Stomach smooth muscle (tissue), 2 donors: ENCODE measurements at regions not wholly inside any gene's neighbourhood (a gene's known extent, or its start where the extent isn't known, plus 50 kb on each side); places are given as distances from the start of the nearest gene placed in this dataset.

Experiments used
- H3K27ac ChIP-seq: one replicate; pipeline ENCODE4 v1.7.0; 2013; ENCODE audit warnings: mild to moderate bottlenecking, low read length, inconsistent platforms
- H3K27me3 ChIP-seq, 2 donors: one replicate each; pipeline ENCODE4 v1.7.0; 2013; ENCODE audit warnings: low read length in 2 of 2; ENCODE audit not compliant: insufficient read depth in 2 of 2, control insufficient read depth in 1 of 2
- H3K36me3 ChIP-seq, 2 donors: one replicate each; pipeline ENCODE4 v1.7.0; 2013; ENCODE audit warnings: low read length in 2 of 2; ENCODE audit not compliant: control insufficient read depth in 2 of 2, insufficient read depth in 2 of 2
- H3K4me1 ChIP-seq: one replicate; pipeline ENCODE4 v1.7.0; 2013; ENCODE audit warnings: low read length; ENCODE audit not compliant: control insufficient read depth, insufficient read depth
- H3K4me3 ChIP-seq, 2 donors: one replicate each; pipeline ENCODE4 v1.7.0; 2013; ENCODE audit warnings: low read length in 2 of 2
- H3K9ac ChIP-seq, 2 donors: one replicate each; pipeline ENCODE4 v1.7.0; 2013; ENCODE audit warnings: low read length in 2 of 2, mild to moderate bottlenecking in 1 of 2
- H3K9me3 ChIP-seq, 2 donors: one replicate each; pipeline ENCODE4 v1.7.0; 2013; ENCODE audit warnings: low read length in 2 of 2; ENCODE audit not compliant: control insufficient read depth in 2 of 2
- donor health status: healthy.
- donor health status: Pancreatic carcinoma.

GRCh38 chr15:98427321-98427720, 221.0 kb upstream of the IGF1R start:
- no peak overlapping the region for H3K27ac ChIP-seq
- peak overlapping the region in 1 of 2 donors; percentile 15 for H3K9ac ChIP-seq
- peaks cover 19% of the 10 kb centered on the region for H3K4me1 ChIP-seq
- no peaks in the 10 kb centered on the region for H3K36me3 ChIP-seq
- peaks cover 0 to 2% of the 10 kb centered on the region in 2 donors for H3K27me3 ChIP-seq
- no peaks in the 10 kb centered on the region for H3K9me3 ChIP-seq
- no peak overlapping the region for H3K4me3 ChIP-seq

- H3K9me3 ChIP-seq: no peaks in the 10 kb centered on the region
- no peaks in the 10 kb centered on the region for H3K36me3 ChIP-seq
- peak overlapping the region; percentile 75 to 76 for H3K4me3 ChIP-seq
- no peaks in the 10 kb centered on the region for H3K27me3 ChIP-seq
- peak overlapping the region; percentile 76 for H3K27ac ChIP-seq
- peaks cover 19% of the 10 kb centered on the region for H3K4me1 ChIP-seq
- H3K9ac ChIP-seq: peak overlapping the region; percentile 64 to 78
Observed at GRCh38 chr15:98428253-98428989, 219.9 kb upstream of the IGF1R start.

- H3K27me3 ChIP-seq: no peaks in the 10 kb centered on the region
- H3K9ac ChIP-seq: no peak overlapping the region
- H3K4me3 ChIP-seq: no peak overlapping the region
- H3K36me3 ChIP-seq: no peaks in the 10 kb centered on the region
- H3K4me1 ChIP-seq: peaks cover 19% of the 10 kb centered on the region
- H3K9me3 ChIP-seq: no peaks in the 10 kb centered on the region
- H3K27ac ChIP-seq: no peak overlapping the region
Observed at GRCh38 chr15:98431171-98431570, 217.2 kb upstream of the IGF1R start.

- Histone ChIP-seq H3K4me3 (no peak overlapping the region), H3K36me3 (no peaks in the 10 kb centered on the region), H3K27ac (no peak overlapping the region), H3K9ac (no peak overlapping the region), H3K27me3 (no peaks in the 10 kb centered on the region), H3K9me3 (no peaks in the 10 kb centered on the region), H3K4me1 (peaks cover 5% of the 10 kb centered on the region)
Observed at GRCh38 chr15:98433346-98433745, 215.0 kb upstream of the IGF1R start.

GRCh38 chr15:98433856-98434255, 214.5 kb upstream of the IGF1R start:
- H3K27ac ChIP-seq: no peak overlapping the region
- peaks cover under 1% of the 10 kb centered on the region for H3K4me1 ChIP-seq
- no peaks in the 10 kb centered on the region for H3K27me3 ChIP-seq
- H3K36me3 ChIP-seq: no peaks in the 10 kb centered on the region
- no peak overlapping the region for H3K9ac ChIP-seq
- H3K4me3 ChIP-seq: no peak overlapping the region
- no peaks in the 10 kb centered on the region for H3K9me3 ChIP-seq

- H3K4me3 ChIP-seq: no peak overlapping the region
- no peaks in the 10 kb centered on the region for H3K9me3 ChIP-seq
- no peak overlapping the region for H3K9ac ChIP-seq
- no peaks in the 10 kb centered on the region for H3K4me1 ChIP-seq
- no peaks in the 10 kb centered on the region for H3K36me3 ChIP-seq
- H3K27ac ChIP-seq: no peak overlapping the region
- no peaks in the 10 kb centered on the region for H3K27me3 ChIP-seq
Observed at GRCh38 chr15:98437752-98438151, 210.6 kb upstream of the IGF1R start.

GRCh38 chr15:98438326-98438725, 210.0 kb upstream of the IGF1R start:
- no peaks in the 10 kb centered on the region for H3K9me3 ChIP-seq
- H3K4me3 ChIP-seq: no peak overlapping the region
- H3K36me3 ChIP-seq: no peaks in the 10 kb centered on the region
- no peak overlapping the region for H3K27ac ChIP-seq
- H3K9ac ChIP-seq: no peak overlapping the region
- no peaks in the 10 kb centered on the region for H3K27me3 ChIP-seq
- H3K4me1 ChIP-seq: no peaks in the 10 kb centered on the region

- Histone ChIP-seq H3K36me3 (no peaks in the 10 kb centered on the region), H3K4me1 (no peaks in the 10 kb centered on the region), H3K27ac (no peak overlapping the region), H3K9me3 (no peaks in the 10 kb centered on the region), H3K4me3 (no peak overlapping the region), H3K9ac (no peak overlapping the region), H3K27me3 (no peaks in the 10 kb centered on the region)
Observed at GRCh38 chr15:98438907-98439306, 209.4 kb upstream of the IGF1R start.

- H3K27ac ChIP-seq: no peak overlapping the region
- H3K9me3 ChIP-seq: no peaks in the 10 kb centered on the region
- no peak overlapping the region for H3K4me3 ChIP-seq
- H3K36me3 ChIP-seq: no peaks in the 10 kb centered on the region
- H3K4me1 ChIP-seq: no peaks in the 10 kb centered on the region
- no peak overlapping the region for H3K9ac ChIP-seq
- no peaks in the 10 kb centered on the region for H3K27me3 ChIP-seq
Observed at GRCh38 chr15:98439523-98439942, 208.8 kb upstream of the IGF1R start.

GRCh38 chr15:98440917-98441316, 207.4 kb upstream of the IGF1R start:
- Histone ChIP-seq H3K36me3 (no peaks in the 10 kb centered on the region), H3K4me3 (no peak overlapping the region), H3K9me3 (no peaks in the 10 kb centered on the region), H3K4me1 (no peaks in the 10 kb centered on the region), H3K27me3 (no peaks in the 10 kb centered on the region), H3K27ac (no peak overlapping the region), H3K9ac (no peak overlapping the region)

- Histone ChIP-seq H3K36me3 (no peaks in the 10 kb centered on the region), H3K9me3 (no peaks in the 10 kb centered on the region), H3K4me3 (no peak overlapping the region), H3K27ac (no peak overlapping the region), H3K9ac (no peak overlapping the region), H3K4me1 (no peaks in the 10 kb centered on the region), H3K27me3 (no peaks in the 10 kb centered on the region)
Observed at GRCh38 chr15:98441599-98441998, 206.7 kb upstream of the IGF1R start.
